ENCODE measurements at regions not wholly inside any gene's neighbourhood (a gene's known extent, or its start where the extent isn't known, plus 50 kb on each side); places are given as distances from the start of the nearest gene placed in this dataset.

DNA sequence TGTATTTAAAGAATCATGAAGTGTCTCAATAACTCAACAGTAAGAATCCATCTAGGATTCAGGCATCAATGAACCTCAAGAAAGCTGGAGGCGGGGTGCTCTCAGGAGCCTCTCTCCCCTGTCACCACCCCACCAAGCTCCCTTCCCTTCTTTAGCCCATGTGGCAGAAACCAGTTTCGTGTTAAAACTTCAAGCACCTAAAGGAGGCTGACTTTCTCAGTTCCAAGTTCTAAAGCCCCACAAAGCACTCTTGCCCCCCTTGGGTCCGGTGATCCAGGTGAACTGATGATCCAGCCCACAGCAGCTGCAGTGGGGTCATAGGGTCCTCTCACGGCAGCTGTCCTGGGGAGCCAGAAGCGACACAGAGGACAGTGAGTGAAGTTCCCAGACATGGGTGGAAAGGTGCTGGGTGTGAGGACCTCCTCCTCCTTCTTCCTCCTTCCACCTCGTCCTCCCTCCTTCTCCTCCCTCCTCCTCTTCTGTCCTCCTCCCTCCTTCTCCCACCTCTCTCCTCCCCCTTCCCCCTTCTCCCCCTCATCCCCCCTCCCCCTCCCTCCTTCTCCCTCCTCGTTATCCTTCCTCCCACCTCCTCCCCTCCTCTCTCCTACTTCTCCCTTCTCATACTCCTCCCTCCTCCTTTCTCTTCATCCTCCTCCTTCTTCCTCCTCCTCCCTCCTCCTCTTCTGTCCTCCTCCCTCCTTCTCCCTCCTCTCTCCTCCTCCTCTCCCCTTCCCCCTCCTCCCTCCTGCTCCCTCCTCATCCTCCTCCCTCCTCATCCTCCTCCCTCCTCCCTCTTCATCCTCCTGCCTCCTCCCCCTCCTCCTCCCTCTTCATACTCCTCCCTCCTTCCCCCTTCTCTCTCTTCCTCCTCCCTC lies 192.4 kb upstream of the AGAP1 start:
- H3K36me3 Mint-ChIP-seq (ENCODE audit: low read depth), result no peaks in the 10 kb centered on the region
- no peak for DNase-seq
- CTCF ChIA-PET, result no interaction called here
- no peak overlapping the region for H3K4me3 Mint-ChIP-seq
- no peak overlapping the region for H3K27ac Mint-ChIP-seq
- no peaks in the 10 kb centered on the region for H3K4me1 Mint-ChIP-seq
- no peaks in the 10 kb centered on the region for H3K9me3 Mint-ChIP-seq
- POLR2A ChIA-PET, result no interaction called here
- no peaks in the 10 kb centered on the region for H3K27me3 Mint-ChIP-seq

DNA sequence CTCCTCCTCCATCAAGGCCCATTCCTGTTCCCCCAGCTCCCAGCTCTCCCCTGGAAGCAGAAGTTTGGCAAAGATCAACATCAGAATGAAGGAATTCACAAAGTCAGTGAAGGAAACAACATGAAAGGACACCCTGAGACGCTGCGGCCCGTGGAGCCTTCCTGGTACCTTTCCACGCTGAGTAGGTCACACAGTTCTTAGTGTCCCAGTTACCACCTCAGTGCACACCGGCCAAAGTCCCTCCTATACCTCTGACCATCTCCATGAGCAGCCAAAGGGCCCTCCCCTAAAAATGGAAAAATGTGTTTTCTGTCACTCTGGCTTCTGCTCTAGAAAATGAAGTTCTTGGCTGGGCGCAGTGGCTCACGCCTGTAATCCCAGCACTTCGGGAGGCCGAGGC lies 191.6 kb upstream of the AGAP1 start:
- H3K4me1 Mint-ChIP-seq, result no peaks in the 10 kb centered on the region
- no peaks in the 10 kb centered on the region for H3K27me3 Mint-ChIP-seq
- H3K4me3 Mint-ChIP-seq, result no peak overlapping the region
- no peaks in the 10 kb centered on the region for H3K36me3 Mint-ChIP-seq (ENCODE audit: low read depth)
- H3K27ac Mint-ChIP-seq, result no peak overlapping the region
- H3K9me3 Mint-ChIP-seq, result no peaks in the 10 kb centered on the region
- POLR2A ChIA-PET, result no interaction called here
- CTCF ChIA-PET, result no interaction called here
- no peak for DNase-seq

DNA sequence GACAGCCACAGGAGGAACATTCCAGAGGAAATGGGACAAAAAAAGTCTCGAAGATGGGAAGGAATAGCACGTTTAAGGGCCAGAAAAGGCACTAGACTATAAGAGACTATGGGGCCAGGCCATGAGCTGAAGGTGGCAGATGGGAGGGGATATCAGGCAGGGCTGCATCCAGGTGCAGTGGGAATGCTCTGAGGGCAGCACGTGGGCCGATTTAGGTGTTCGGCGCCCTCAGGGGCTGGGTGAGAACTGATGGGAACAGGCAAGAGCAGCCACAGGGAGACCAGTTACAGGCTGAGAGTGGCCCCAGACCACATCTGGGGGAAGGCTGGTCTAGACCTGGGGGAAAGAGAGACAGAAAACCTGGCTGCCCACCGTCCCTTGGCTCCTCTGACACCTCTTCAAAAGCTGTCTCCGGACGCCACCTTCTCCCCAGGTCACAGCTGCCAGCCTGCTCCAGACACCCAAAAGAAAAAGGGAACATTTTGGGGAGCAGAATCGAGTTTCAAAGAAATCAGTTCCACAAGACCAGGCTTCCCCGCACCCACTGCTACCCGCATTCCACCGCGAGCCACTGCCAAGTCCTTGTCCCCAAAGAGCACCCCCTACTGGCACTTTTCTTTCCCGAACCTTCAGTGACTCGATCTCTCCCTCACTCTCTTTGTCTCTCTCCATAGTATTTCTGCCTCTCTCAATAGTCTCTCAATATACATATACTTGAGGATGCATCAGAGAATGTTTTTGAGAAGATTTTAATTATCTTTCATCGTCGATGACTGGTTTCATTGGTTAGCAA lies 190.1 kb upstream of the AGAP1 start:
- POLR2A ChIA-PET, result interaction anchor here (0.6 kb wide), 1 partner anchor 900 kb away, joined by 3 read pairs; no protein-coding TSS in a partner anchor
- no peaks in the 10 kb centered on the region for H3K27me3 Mint-ChIP-seq
- no peak for DNase-seq
- H3K27ac Mint-ChIP-seq, result no peak overlapping the region
- no peaks in the 10 kb centered on the region for H3K9me3 Mint-ChIP-seq
- CTCF ChIA-PET, result no interaction called here
- H3K4me3 Mint-ChIP-seq, result no peak overlapping the region
- no peaks in the 10 kb centered on the region for H3K4me1 Mint-ChIP-seq
- H3K36me3 Mint-ChIP-seq (ENCODE audit: low read depth), result no peaks in the 10 kb centered on the region

DNA sequence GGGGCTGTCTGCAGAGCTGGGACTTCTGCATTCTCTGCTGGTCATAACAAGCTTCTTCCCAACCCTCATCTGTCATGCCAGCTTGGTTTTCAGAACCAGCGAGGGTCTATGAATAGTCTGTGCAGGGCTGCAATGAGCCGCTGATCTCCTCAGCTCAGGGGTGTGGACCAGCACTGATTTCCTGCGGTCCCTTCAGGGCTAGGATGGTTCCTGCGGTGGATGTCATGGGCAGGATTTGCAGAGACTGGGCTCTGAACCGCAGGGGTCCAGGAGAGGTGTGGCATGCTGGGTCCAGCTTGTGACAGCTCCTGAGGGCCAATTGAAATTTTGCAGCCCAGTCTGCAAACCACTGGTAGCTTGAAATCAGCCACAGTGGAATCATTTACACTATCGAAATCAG lies 188.2 kb upstream of the AGAP1 start:
- H3K36me3 Mint-ChIP-seq (ENCODE audit: low read depth), result no peaks in the 10 kb centered on the region
- ChIA-PET CTCF (no interaction called here), POLR2A (no interaction called here)
- H3K27ac Mint-ChIP-seq, result no peak overlapping the region
- no peaks in the 10 kb centered on the region for H3K9me3 Mint-ChIP-seq
- no peak for DNase-seq
- H3K4me1 Mint-ChIP-seq, result no peaks in the 10 kb centered on the region
- no peak overlapping the region for H3K4me3 Mint-ChIP-seq
- H3K27me3 Mint-ChIP-seq, result no peaks in the 10 kb centered on the region

DNA sequence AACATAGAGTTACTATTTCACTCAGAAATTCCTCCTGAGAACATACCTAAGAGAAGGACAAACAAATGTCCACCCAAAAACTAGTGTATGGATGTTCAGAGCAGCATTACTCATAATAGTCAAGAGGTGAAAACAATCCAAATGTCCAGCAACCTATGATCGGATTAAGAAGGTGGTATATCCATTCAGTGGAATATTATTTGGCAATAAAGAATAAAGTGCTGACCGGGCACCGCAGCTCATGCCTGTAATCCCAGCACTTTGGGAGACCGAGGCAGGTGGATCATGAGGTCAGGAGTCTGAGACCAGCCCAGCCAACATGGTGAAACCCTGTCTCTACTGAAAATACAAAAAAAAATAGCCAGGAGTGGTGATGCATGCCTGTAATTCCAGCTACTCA lies 182.8 kb upstream of the AGAP1 start:
- Mint-ChIP-seq H3K27ac (no peak overlapping the region), H3K9me3 (no peaks in the 10 kb centered on the region), H3K36me3 (ENCODE audit: low read depth) (no peaks in the 10 kb centered on the region), H3K27me3 (no peaks in the 10 kb centered on the region), H3K4me1 (no peaks in the 10 kb centered on the region), H3K4me3 (no peak overlapping the region)
- ChIA-PET CTCF (no interaction called here), POLR2A (no interaction called here)
- no peak for DNase-seq

DNA sequence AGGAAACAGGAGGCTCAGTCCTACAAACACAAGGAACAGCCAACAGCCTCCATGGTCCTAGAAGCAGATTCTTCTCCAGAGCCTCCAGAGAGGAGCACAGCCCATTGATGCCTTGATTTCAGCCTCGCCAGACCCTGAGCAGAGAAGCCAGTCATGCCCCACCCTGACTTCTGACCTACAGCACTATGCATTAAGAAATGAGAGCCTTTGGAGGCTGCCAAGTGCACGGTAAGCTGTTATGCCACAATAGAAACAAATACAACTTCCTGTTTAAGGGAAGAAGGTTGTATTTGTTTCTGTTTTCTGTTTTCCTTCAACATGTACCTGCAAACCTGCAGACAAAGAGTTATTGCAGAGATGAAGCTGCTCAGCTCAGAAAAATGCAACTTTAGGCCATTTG lies 181.3 kb upstream of the AGAP1 start:
- Mint-ChIP-seq H3K36me3 (ENCODE audit: low read depth) (no peaks in the 10 kb centered on the region), H3K4me3 (no peak overlapping the region)
- CTCF ChIA-PET, result no interaction called here

DNA sequence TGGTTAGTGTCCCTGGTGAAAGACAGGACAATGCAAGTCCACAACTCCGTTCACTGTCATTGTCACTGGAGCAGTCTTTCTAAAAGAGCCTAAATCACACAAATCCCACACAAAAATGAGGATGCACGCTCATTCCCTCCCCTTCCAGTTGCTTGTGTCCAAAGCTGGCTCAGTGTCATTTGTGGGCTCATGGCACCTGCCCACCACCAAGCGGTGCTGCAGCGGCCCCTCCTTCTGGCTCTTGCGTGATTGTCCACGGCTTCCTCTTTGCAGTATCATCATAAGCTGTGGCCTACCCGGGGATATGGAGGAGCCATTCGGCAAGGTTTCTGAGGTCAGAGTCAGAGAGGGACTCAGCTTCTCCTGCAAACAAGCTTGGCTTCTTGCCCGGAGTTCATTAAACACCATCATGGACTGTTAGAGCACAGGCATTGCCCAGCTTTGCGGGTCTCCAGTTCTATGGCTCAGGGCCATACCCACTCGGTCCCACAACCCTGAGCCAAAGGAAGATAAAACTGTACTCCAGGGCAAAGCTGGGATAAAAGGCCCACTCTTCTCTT lies 179.4 kb upstream of the AGAP1 start:
- no peaks in the 10 kb centered on the region for H3K9me3 Mint-ChIP-seq
- CTCF ChIA-PET, result no interaction called here

More for the DNA sequence above, 181.3 kb upstream of the AGAP1 start:
- no peaks in the 10 kb centered on the region for H3K27me3 Mint-ChIP-seq
- DNase-seq, result no peak
- POLR2A ChIA-PET, result no interaction called here
- H3K9me3 Mint-ChIP-seq, result no peaks in the 10 kb centered on the region
- H3K4me1 Mint-ChIP-seq, result no peaks in the 10 kb centered on the region
- H3K27ac Mint-ChIP-seq, result no peak overlapping the region

DNA sequence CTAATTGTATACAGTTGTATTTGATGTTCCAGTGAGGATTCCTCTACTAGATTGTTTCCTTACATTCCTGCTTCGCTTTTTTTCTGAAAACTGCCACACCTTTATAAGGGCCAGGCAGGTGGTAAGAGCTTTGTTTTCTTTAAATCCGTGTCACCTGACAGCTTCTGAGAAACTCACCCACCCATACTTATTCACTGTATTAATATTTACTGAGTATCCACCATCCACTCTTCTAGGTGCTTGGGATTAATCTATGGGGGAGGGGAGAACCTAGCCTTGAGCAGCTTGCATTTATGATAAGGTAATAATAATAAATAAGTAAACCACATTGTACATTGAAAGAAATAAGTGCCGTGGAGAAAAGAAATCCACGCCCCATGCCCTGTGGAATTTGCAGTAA lies 174.7 kb upstream of the AGAP1 start:
- H3K4me3 Mint-ChIP-seq, result no peak overlapping the region
- ChIA-PET POLR2A (no interaction called here), CTCF (no interaction called here)
- H3K4me1 Mint-ChIP-seq, result no peaks in the 10 kb centered on the region
- H3K27ac Mint-ChIP-seq, result no peak overlapping the region
- DNase-seq, result no peak
- no peaks in the 10 kb centered on the region for H3K27me3 Mint-ChIP-seq
- no peaks in the 10 kb centered on the region for H3K36me3 Mint-ChIP-seq (ENCODE audit: low read depth)
- H3K9me3 Mint-ChIP-seq, result no peaks in the 10 kb centered on the region

More for the DNA sequence above, 179.4 kb upstream of the AGAP1 start:
- no peak overlapping the region for H3K27ac Mint-ChIP-seq
- POLR2A ChIA-PET, result no interaction called here
- H3K4me1 Mint-ChIP-seq, result no peaks in the 10 kb centered on the region
- no peak overlapping the region for H3K4me3 Mint-ChIP-seq
- no peak for DNase-seq
- H3K27me3 Mint-ChIP-seq, result no peaks in the 10 kb centered on the region
- no peaks in the 10 kb centered on the region for H3K36me3 Mint-ChIP-seq (ENCODE audit: low read depth)

DNA sequence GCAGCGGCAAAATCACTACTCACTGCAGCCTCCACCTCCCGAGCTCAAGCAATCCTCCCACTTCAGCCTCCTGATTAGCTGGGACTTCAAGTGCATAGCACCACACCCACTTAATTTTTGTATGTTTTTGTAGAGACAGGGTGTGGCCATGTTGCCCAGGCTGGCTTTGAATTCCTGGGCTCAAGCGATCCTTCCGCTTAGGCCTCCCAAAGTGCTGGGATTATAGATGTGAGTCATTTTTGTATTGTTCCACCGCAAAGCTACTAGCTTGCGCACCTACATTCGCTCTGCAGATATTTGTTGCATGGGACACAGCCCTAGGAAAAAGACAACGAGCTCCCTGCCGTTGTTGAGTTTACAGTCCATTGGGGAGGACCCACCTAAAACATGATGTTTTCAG lies 173.5 kb upstream of the AGAP1 start:
- ChIA-PET POLR2A (no interaction called here), CTCF (no interaction called here)
- H3K4me1 Mint-ChIP-seq, result no peaks in the 10 kb centered on the region
- no peaks in the 10 kb centered on the region for H3K9me3 Mint-ChIP-seq
- H3K27ac Mint-ChIP-seq, result no peak overlapping the region
- no peaks in the 10 kb centered on the region for H3K27me3 Mint-ChIP-seq
- no peaks in the 10 kb centered on the region for H3K36me3 Mint-ChIP-seq (ENCODE audit: low read depth)
- no peak overlapping the region for H3K4me3 Mint-ChIP-seq
- DNase-seq, result no peak

DNA sequence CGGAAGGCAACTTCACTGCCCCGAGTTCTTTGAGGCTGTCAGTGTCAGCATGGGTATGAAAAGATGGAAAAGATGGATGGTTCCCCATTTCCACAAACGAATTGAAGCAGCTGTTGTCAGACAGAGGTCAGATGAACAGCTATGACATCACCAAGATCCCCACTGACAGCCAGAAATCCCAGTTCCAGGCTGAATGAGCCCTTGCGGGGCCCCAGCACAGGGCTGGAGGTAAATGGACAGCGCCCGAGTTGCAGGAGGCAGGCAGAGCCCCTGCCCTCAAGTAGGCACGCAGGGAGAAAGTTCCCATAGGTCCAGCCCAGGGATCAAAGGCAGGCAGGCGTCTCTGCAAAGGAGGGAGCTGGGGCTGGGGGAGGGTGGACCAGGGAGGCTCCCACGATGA lies 169.5 kb upstream of the AGAP1 start:
- Mint-ChIP-seq H3K27ac (no peak overlapping the region), H3K9me3 (no peaks in the 10 kb centered on the region), H3K4me1 (no peaks in the 10 kb centered on the region), H3K27me3 (peaks cover 2% of the 10 kb centered on the region), H3K4me3 (no peak overlapping the region), H3K36me3 (ENCODE audit: low read depth) (no peaks in the 10 kb centered on the region)
- POLR2A ChIA-PET, result no interaction called here
- CTCF ChIA-PET, result interaction anchor here (0.6 kb wide), 1 partner anchor 650 kb away, joined by 4 read pairs; no protein-coding TSS in a partner anchor
- DNase-seq, result no peak

DNA sequence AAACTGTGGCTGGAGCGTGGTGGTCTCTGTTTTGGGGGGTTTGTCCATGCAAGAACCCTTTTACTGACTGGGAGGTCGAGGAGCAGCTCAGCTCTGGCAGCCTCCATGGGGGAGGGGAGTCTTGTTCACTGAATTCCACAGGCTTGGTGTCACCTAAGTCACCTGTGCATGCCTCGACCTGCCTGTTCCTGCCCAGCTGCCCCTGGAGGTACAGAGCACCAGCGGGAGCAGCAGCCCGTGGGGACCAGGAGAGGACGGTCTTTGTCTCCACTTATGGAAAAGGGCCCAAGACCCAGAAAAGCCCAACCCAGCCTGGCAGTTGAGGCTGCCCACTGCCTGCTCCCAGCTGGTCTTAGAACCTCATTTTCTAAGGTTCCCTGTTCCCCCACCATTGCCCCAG lies 168.7 kb upstream of the AGAP1 start:
- no peaks in the 10 kb centered on the region for H3K9me3 Mint-ChIP-seq
- ChIA-PET CTCF (no interaction called here), POLR2A (no interaction called here)
- peaks cover 2% of the 10 kb centered on the region for H3K27me3 Mint-ChIP-seq
- H3K27ac Mint-ChIP-seq, result no peak overlapping the region
- H3K4me3 Mint-ChIP-seq, result no peak overlapping the region
- no peak for DNase-seq
- H3K36me3 Mint-ChIP-seq (ENCODE audit: low read depth), result no peaks in the 10 kb centered on the region
- H3K4me1 Mint-ChIP-seq, result no peaks in the 10 kb centered on the region

DNA sequence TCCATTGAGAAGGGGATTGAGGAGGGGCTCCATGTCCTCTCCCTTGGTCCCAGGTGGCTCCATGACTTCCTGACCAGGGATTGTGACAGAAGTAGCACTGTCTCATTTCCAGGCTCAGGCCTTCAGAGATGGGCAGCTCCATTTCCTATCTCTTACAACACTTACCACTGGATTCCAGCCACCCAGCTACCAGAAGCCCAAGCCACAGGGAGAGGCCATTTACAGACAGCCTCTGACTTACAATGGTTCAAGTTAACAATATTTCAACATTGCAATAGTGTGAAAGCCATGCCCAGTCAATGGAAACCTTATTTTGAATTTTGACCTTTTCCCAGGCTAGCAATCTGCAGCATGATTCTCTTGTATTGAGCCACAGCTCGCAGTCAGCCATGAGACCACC lies 164.9 kb upstream of the AGAP1 start:
- ChIA-PET POLR2A (no interaction called here), CTCF (no interaction called here)
- no peaks in the 10 kb centered on the region for H3K9me3 Mint-ChIP-seq
- H3K36me3 Mint-ChIP-seq (ENCODE audit: low read depth), result no peaks in the 10 kb centered on the region
- DNase-seq, result no peak
- no peak overlapping the region for H3K27ac Mint-ChIP-seq
- no peaks in the 10 kb centered on the region for H3K4me1 Mint-ChIP-seq
- peaks cover 2% of the 10 kb centered on the region for H3K27me3 Mint-ChIP-seq
- H3K4me3 Mint-ChIP-seq, result no peak overlapping the region

DNA sequence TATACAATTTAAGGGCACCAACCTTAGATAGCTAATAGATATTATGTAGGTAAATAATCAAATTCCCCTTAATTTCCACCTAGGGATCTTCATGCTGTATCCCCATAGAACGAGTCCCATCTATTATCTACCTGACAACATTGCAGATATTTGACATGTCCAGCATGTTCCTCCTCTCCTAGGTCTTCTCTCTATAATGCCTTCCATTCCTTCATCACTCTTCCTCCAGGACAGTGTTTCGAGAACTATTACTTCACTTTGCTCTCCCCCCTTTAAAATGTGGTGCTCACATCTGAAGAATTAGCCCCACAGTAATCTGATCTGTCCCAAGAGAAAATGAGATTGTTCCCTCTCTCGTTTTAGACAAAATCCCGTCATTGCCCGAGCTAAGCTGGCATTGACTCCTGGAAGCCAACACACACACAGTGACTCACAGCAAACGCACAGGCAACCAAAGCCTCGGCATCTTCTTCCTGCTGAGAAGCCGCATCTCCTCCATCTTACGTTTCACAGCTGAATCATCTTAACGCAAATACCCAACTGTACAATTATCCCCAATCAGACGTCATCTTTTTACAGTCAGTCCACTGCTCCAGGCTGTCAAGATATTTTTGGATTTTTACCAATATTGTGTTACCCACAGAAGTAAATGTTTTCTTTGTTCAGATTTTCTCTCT lies 162.9 kb upstream of the AGAP1 start:
- CTCF ChIA-PET, result no interaction called here
- Mint-ChIP-seq H3K27me3 (peaks cover 2% of the 10 kb centered on the region), H3K4me1 (no peaks in the 10 kb centered on the region), H3K27ac (no peak overlapping the region), H3K36me3 (ENCODE audit: low read depth) (no peaks in the 10 kb centered on the region), H3K4me3 (no peak overlapping the region), H3K9me3 (no peaks in the 10 kb centered on the region)
- DNase-seq, result no peak
- POLR2A ChIA-PET, result no interaction called here

All from activated CD4-positive, alpha-beta memory T cell treated with anti-CD3 and anti-CD28 coated beads, Interleukin-2, amount 10 ng/mL, durations not matched to agents 7 days and 5 days (primary cell).